ENCODE measurements at regions not wholly inside any gene's neighbourhood (a gene's known extent, or its start where the extent isn't known, plus 50 kb on each side); places are given as distances from the start of the nearest gene placed in this dataset.
"Not testable (repeated sequence)": the region's sequence is repeated elsewhere in the genome, so short reads cannot be mapped to it uniquely, and the experiment has no call there.

GRCh38 chr4:126637706-126638105, 995.1 kb upstream of the INTU start:
- DNase-seq (ENCODE audit: low read depth, low spot score), result no peak

GRCh38 chr4:126647320-126647719, 985.4 kb upstream of the INTU start:
- DNase-seq (ENCODE audit: low read depth, low spot score), result no peak

- DNase-seq (ENCODE audit: low read depth, low spot score), result no peak
These were observed 984.9 kb upstream of the INTU start for GRCh38 chr4:126647756-126648397.

- DNase-seq (ENCODE audit: low read depth, low spot score), result no peak
These were observed 974.3 kb upstream of the INTU start for GRCh38 chr4:126658411-126658810.

GRCh38 chr4:126661194-126661593, 971.6 kb upstream of the INTU start:
- DNase-seq (ENCODE audit: low read depth, low spot score), result no peak

GRCh38 chr4:126664839-126665238, 967.9 kb upstream of the INTU start:
- no peak for DNase-seq (ENCODE audit: low read depth, low spot score)

- not testable (repeated sequence) for DNase-seq (ENCODE audit: low read depth, low spot score)
These were observed 962.7 kb upstream of the INTU start for GRCh38 chr4:126670038-126670437.

- no peak for DNase-seq (ENCODE audit: low read depth, low spot score)
These were observed 954.1 kb upstream of the INTU start for GRCh38 chr4:126678618-126679017.

- DNase-seq (ENCODE audit: low read depth, low spot score), result no peak
These were observed 953.5 kb upstream of the INTU start for GRCh38 chr4:126679303-126679702.

GRCh38 chr4:126682250-126682649, 950.5 kb upstream of the INTU start:
- DNase-seq (ENCODE audit: low read depth, low spot score), result no peak

- no peak for DNase-seq (ENCODE audit: low read depth, low spot score)
These were observed 946.3 kb upstream of the INTU start for GRCh38 chr4:126686491-126686890.

GRCh38 chr4:126687655-126688358, 945.0 kb upstream of the INTU start:
- no peak for DNase-seq (ENCODE audit: low read depth, low spot score)

- DNase-seq (ENCODE audit: low read depth, low spot score), result no peak
These were observed 941.0 kb upstream of the INTU start for GRCh38 chr4:126691797-126692196.

GRCh38 chr4:126697748-126698147, 935.0 kb upstream of the INTU start:
- DNase-seq (ENCODE audit: low read depth, low spot score), result peak; percentile 36

GRCh38 chr4:126698224-126698623, 934.5 kb upstream of the INTU start:
- DNase-seq (ENCODE audit: low read depth, low spot score), result no peak

GRCh38 chr4:126701756-126702155, 931.0 kb upstream of the INTU start:
- DNase-seq (ENCODE audit: low read depth, low spot score), result no peak

- no peak for DNase-seq (ENCODE audit: low read depth, low spot score)
These were observed 930.0 kb upstream of the INTU start for GRCh38 chr4:126702747-126703146.

- DNase-seq (ENCODE audit: low read depth, low spot score), result no peak
These were observed 927.5 kb upstream of the INTU start for GRCh38 chr4:126705266-126705665.

GRCh38 chr4:126708716-126709115, 924.0 kb upstream of the INTU start:
- no peak for DNase-seq (ENCODE audit: low read depth, low spot score)

- no peak for DNase-seq (ENCODE audit: low read depth, low spot score)
These were observed 921.8 kb upstream of the INTU start for GRCh38 chr4:126710935-126711334.

- no peak for DNase-seq (ENCODE audit: low read depth, low spot score)
These were observed 917.7 kb upstream of the INTU start for GRCh38 chr4:126715067-126715466.

- no peak for DNase-seq (ENCODE audit: low read depth, low spot score)
These were observed 917.1 kb upstream of the INTU start for GRCh38 chr4:126715681-126716080.

- DNase-seq (ENCODE audit: low read depth, low spot score), result no peak
These were observed 914.6 kb upstream of the INTU start for GRCh38 chr4:126718136-126718535.
